Fibroblast of skin of back (primary cell): ENCODE measurements at regions not wholly inside any gene's neighbourhood (a gene's known extent, or its start where the extent isn't known, plus 50 kb on each side); places are given as distances from the start of the nearest gene placed in this dataset.
"Not testable (repeated sequence)": the region's sequence is repeated elsewhere in the genome, so short reads cannot be mapped to it uniquely, and the experiment has no call there.

ENCODE experiments used
- DNase-seq: peaks from one replicate; pipeline ENCODE4 v3.0.0-alpha.2; 2013

DNA sequence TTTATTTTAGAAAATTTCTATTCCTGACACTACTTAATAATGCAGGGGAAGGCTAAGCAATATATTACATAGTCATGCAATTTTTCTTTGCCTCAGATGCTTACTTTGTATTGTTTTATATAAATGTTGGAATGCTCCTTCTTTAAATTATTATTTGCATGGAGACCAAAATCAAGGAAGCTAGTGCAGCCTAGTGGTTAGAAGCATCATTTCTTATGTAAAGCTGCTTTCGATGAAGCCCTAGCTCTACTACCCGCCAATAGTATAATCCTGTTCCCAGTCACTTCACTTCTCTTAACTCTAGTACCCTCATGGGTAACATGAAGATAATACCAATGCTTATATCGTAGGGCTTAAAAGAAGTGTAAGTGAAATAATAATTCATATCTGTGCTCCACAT lies 198.9 kb downstream of the LRATD1 start:
- DNase-seq: no peak

GRCh38 chr2:14843507-14844204 lies 211.1 kb downstream of the LRATD1 start:
- no peak for DNase-seq

- no peak for DNase-seq
These were observed 223.2 kb downstream of the LRATD1 start for GRCh38 chr2:14855751-14856150.

- DNase-seq: no peak
These were observed 228.7 kb downstream of the LRATD1 start for GRCh38 chr2:14861181-14861580.

GRCh38 chr2:14866736-14867352 lies 234.3 kb downstream of the LRATD1 start:
- no peak for DNase-seq

GRCh38 chr2:14867853-14868252 lies 235.3 kb downstream of the LRATD1 start:
- DNase-seq: no peak

DNA sequence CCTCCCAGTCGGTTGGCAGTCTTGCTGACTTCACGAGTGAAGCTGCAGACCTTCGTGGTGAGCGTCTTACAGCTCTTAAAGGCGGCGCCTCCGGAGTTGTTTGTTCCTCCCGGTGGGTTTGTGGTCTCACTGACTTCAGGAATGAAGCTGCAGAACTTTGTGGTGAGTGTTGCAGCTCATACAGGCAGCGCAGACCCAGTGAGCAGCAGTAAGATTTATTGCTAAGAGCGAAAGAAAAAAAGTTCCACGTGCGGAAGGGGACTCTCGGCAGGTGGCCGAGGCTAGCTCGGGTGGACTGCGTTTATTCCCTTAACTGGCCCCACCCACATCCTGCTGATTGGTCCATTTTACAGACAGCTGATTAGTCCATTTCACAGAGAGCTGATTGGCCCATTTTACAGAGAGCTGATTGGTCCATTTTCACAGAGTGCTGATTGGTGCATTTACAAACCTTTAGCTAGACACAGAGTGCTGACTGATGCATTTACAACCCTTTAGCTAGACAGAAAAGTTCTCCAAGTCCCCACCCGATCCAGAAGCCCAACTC lies 240.3 kb downstream of the LRATD1 start:
- no peak for DNase-seq

DNA sequence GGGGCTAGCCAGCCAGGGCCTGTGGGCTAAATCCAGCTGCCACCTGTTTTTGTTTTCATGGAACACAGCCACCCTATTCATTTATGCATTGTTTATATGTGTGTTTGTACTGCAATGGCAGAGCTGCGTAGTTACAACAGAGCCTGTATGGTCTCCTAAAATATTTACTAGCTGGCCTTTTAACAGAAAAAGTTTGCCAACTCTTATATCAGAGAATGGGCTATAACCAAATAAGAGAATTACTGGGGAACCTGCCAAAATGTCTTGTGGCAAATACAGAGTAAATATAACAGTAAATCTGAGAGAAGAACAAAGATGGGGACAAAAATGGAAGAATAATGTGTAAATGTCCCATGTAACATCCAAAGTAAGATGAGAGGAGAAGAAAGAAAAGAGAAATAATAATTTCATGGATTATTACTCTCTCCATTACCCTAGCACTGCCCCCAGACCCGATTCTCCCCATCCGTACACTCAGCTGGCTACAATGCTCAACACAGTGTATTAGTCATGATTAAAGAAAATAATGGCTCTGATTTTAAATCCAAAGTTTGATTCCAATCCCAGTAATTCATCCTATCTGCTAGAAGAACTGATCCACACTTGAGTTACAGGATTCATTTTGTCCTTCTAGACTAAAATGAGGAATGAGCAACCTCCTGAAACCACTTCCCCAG lies 249.3 kb downstream of the LRATD1 start:
- no peak for DNase-seq

- DNase-seq: no peak
These were observed 252.1 kb downstream of the LRATD1 start for GRCh38 chr2:14884651-14885050.

DNA sequence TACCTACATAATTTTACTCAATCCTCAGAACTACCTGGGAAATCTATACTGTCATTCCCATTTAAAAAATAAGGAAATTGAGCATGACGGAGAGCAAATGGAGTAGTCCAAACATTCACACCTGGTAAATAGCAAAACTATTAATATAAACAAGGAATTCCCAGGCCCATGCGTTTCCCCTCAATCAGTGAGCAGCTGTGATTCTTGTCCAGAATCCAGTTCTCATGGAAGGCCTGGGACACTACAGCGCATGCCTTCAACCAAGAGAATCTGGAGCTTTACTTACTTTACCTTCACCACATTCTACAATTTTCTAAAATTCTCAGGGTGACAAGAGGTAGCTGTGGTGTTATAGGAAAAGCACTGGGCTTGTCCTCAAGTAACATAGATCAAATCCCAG lies 259.0 kb downstream of the LRATD1 start:
- DNase-seq: no peak

- DNase-seq: no peak
These were observed 264.0 kb downstream of the LRATD1 start for GRCh38 chr2:14896330-14897030.

- DNase-seq: no peak
These were observed 267.3 kb downstream of the LRATD1 start for GRCh38 chr2:14899621-14900414.

GRCh38 chr2:14901737-14902136 lies 269.2 kb downstream of the LRATD1 start:
- DNase-seq: peak; percentile 2

- DNase-seq: no peak
These were observed 270.4 kb downstream of the LRATD1 start for GRCh38 chr2:14902953-14903352.

- DNase-seq: no peak
These were observed 271.3 kb downstream of the LRATD1 start for GRCh38 chr2:14903709-14904374.

GRCh38 chr2:14904378-14904777 lies 271.9 kb downstream of the LRATD1 start:
- DNase-seq: not testable (repeated sequence)

GRCh38 chr2:14905571-14905970 lies 273.1 kb downstream of the LRATD1 start:
- DNase-seq: no peak

DNA sequence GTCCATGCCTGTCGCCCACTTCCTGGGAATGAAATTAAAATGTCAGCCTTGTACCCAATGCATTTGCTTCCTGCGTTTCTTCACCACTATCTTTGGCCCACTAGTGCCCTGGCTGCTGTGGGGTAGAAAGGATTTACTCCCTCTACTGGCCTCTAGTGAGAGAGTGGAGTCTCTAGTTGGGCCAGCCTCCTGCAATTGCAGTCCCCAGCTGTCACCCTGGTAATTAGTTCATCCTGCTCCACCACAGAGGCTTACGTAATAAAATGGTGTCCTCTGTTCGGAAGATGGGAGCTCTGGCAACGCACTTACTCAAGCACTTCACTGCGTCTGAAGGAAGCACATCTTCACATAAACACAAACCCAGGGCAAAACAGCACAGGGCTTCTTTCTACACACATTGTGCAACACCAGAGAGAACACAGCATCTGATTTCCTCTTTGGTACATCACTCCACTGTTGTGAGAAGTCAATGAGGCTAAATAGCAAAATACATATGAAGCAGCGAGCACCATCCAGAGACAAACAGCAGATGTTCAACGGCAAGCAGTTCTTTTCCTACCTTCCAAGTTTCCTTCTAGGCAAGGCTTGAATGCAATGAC lies 274.6 kb downstream of the LRATD1 start:
- no peak for DNase-seq

DNA sequence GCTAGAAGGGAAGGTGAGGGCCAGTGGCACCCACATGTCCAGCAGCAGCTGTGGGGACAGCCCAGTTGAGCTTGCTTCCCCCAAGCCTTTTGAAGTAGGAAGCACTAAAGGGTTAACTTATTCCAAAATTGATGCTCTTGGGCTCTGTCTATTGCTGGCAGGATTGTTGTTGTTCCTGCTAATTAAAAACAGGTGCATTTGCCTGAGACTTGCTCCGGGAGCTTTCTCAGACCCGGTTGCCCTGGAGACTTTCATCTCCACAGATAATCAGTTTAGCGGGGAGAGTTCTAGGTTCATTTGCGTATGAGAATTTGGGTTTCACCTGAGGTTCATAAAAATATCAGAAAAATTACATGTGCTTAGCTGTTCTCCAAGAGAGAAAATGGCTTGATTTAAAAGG lies 277.3 kb downstream of the LRATD1 start:
- DNase-seq: no peak

DNA sequence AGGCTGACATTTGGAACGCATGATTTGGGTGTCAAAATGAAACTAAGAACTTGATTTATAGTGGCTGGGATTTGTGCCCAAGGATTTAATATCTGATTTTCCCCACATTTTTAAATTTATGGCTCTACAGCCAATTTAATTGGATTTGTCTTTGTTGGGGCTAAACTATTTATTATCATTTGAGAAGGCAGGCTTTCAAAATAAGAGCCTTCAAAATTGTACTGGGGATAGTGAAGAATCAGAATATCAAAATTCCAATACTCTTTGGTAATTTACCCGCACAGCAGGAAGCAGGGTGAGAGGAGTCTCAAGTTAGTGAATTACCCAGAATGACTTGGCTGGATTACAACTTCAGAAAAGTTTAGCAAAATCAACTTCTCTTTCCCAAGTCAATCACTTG lies 278.1 kb downstream of the LRATD1 start:
- peak; percentile 8 for DNase-seq

DNA sequence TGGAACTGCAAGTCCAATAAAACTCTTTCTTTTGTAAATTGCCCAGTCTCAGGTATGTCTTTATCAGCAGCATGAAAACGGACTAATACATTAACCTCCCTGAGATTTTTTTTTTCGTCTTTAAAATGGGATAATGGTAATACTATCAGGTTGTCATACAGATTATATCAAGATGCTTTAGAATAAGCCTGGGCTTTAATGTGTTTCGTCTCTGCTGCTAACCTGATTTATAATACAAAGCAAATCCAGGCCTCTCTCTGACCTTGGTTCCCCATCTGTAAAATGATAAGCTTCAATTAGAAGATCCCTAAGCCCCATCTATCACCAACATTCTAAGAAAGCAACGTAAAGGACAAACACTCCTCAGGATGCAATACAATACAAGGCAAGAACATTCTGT lies 283.5 kb downstream of the LRATD1 start:
- no peak for DNase-seq
